ENCODE measurements at regions not wholly inside any gene's neighbourhood (a gene's known extent, or its start where the extent isn't known, plus 50 kb on each side); places are given as distances from the start of the nearest gene placed in this dataset.

GRCh38 chr2:198387677-198388076 lies 583.3 kb downstream of the PLCL1 start:
- DNase-seq, result no peak

GRCh38 chr2:198385856-198386255 lies 581.5 kb downstream of the PLCL1 start:
- DNase-seq, result no peak

- DNase-seq, result no peak
These were observed 580.9 kb downstream of the PLCL1 start for GRCh38 chr2:198385326-198385725.

- no peak for DNase-seq
These were observed 579.0 kb downstream of the PLCL1 start for GRCh38 chr2:198383392-198383791.

- DNase-seq, result no peak
These were observed 578.4 kb downstream of the PLCL1 start for GRCh38 chr2:198382811-198383210.

- no peak for DNase-seq
These were observed 572.3 kb downstream of the PLCL1 start for GRCh38 chr2:198376677-198377076.

GRCh38 chr2:198375083-198375410 lies 570.7 kb downstream of the PLCL1 start:
- DNase-seq, result no peak

- peak in 1 of 5 experiments; percentile 35 for DNase-seq
These were observed 570.1 kb downstream of the PLCL1 start for GRCh38 chr2:198374375-198375082.

GRCh38 chr2:198371921-198372543 lies 567.6 kb downstream of the PLCL1 start:
- DNase-seq, result peak in 1 of 5 experiments; percentile 55

- no peak for DNase-seq
These were observed 566.9 kb downstream of the PLCL1 start for GRCh38 chr2:198371329-198371728.

- no peak for DNase-seq
These were observed 563.7 kb downstream of the PLCL1 start for GRCh38 chr2:198368089-198368488.

GRCh38 chr2:198362740-198363139 lies 558.3 kb downstream of the PLCL1 start:
- no peak for DNase-seq

- DNase-seq, result no peak
These were observed 554.9 kb downstream of the PLCL1 start for GRCh38 chr2:198359308-198359707.

GRCh38 chr2:198356157-198356556 lies 551.8 kb downstream of the PLCL1 start:
- DNase-seq, result no peak

GRCh38 chr2:198351647-198352046 lies 547.3 kb downstream of the PLCL1 start:
- DNase-seq, result no peak

- no peak for DNase-seq
These were observed 543.6 kb downstream of the PLCL1 start for GRCh38 chr2:198347946-198348345.

GRCh38 chr2:198347349-198347748 lies 543.0 kb downstream of the PLCL1 start:
- no peak for DNase-seq

GRCh38 chr2:198343471-198343870 lies 539.1 kb downstream of the PLCL1 start:
- DNase-seq, result no peak

GRCh38 chr2:198340846-198341245 lies 536.5 kb downstream of the PLCL1 start:
- DNase-seq, result no peak

- DNase-seq, result no peak
These were observed 534.7 kb downstream of the PLCL1 start for GRCh38 chr2:198339116-198339515.

GRCh38 chr2:198337368-198337767 lies 533.0 kb downstream of the PLCL1 start:
- no peak for DNase-seq

GRCh38 chr2:198328454-198328853 lies 524.1 kb downstream of the PLCL1 start:
- DNase-seq, result no peak

- DNase-seq, result no peak
These were observed 523.1 kb downstream of the PLCL1 start for GRCh38 chr2:198327526-198327925.

GRCh38 chr2:198326431-198326830 lies 522.0 kb downstream of the PLCL1 start:
- peak in 2 of 5 experiments; percentile 34 to 74 for DNase-seq

GRCh38 chr2:198325359-198325758 lies 521.0 kb downstream of the PLCL1 start:
- DNase-seq, result no peak

Measured in T-helper 2 cell (primary cell).